Body of pancreas (tissue), 4 donors: ENCODE measurements at regions not wholly inside any gene's neighbourhood (a gene's known extent, or its start where the extent isn't known, plus 50 kb on each side); places are given as distances from the start of the nearest gene placed in this dataset.
"Not testable (repeated sequence)": the region's sequence is repeated elsewhere in the genome, so short reads cannot be mapped to it uniquely, and the experiment has no call there.

Experiments
- POLR2A ChIP-seq, 3 donors: fragments of 450-650 bp; IDR thresholded peaks; one replicate each; pipeline ENCODE4 v1.6.1; 2016; ENCODE audit warnings: antibody characterized with exemption in 3 of 3, mild to moderate bottlenecking in 2 of 3
- TF ChIP-seq, protein P1 (sequence below), 7 experiments: fragments of 450-650 bp in 4 of 7; fragments of 200-600 bp in 3 of 7; sonication (generic) in 3 of 7; IDR thresholded peaks; one replicate each; pipeline ENCODE4 v1.5.1; 2016 to 2019; ENCODE audit warnings: antibody characterized with exemption in 7 of 7

DNA sequence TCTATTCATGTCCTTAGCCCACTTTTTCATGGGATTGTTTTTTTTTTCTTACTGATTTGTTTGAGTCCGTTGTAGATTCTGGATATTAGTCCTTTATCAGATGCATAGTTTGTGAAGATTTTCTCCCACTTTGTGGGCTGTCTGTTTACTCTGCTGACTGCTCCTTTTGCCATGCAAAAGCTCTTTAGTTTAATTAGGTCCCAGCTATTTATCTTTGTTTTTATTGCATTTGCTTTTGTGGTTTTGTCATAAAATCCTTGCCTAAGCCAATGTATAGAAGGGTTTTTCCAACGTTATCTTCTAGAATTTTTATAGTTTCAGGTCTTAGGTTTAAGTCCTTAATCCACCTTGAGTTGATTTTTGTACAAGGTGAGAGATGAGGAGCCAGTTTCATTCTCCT is 358.9 kb downstream of the ADAMTS20 start:
- TF ChIP-seq, protein P1, sequence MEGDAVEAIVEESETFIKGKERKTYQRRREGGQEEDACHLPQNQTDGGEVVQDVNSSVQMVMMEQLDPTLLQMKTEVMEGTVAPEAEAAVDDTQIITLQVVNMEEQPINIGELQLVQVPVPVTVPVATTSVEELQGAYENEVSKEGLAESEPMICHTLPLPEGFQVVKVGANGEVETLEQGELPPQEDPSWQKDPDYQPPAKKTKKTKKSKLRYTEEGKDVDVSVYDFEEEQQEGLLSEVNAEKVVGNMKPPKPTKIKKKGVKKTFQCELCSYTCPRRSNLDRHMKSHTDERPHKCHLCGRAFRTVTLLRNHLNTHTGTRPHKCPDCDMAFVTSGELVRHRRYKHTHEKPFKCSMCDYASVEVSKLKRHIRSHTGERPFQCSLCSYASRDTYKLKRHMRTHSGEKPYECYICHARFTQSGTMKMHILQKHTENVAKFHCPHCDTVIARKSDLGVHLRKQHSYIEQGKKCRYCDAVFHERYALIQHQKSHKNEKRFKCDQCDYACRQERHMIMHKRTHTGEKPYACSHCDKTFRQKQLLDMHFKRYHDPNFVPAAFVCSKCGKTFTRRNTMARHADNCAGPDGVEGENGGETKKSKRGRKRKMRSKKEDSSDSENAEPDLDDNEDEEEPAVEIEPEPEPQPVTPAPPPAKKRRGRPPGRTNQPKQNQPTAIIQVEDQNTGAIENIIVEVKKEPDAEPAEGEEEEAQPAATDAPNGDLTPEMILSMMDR (IDR thresholded peaks at IDR 0.05), result not testable (repeated sequence)
- not testable (repeated sequence) for TF ChIP-seq POLR2A (IDR thresholded peaks at IDR 0.05)
